ENCODE measurements at regions not wholly inside any gene's neighbourhood (a gene's known extent, or its start where the extent isn't known, plus 50 kb on each side); places are given as distances from the start of the nearest gene placed in this dataset.

DNA sequence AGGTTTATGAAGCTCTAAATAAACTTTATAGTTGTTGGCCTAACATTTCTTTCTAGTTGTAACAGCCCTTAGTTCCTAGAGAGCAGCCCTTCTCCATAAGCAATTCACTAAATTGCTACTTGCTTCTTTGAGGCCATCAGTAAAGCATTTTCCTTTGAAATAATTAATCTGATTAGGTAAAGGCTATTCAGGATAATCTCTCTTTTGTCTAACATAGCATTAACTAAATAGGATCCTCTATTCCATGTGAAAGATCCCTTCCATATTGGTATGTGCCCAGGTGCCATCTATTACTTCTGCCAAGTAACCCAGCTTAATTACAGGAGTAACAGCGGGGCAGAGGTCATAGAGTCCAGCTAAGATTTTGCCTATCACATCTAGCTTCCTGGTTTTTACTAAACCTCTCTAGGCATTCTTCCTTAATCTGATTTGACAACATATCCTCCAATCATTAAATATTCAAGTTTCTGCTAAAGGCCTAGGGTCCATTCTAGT lies 1408.0 kb downstream of the PCDH18 start:
- Histone ChIP-seq H3K4me1 (ENCODE audit: control insufficient read depth, extremely low read depth, insufficient read depth, low read length) (no peaks in the 10 kb centered on the region), H3K9ac (ENCODE audit: insufficient read depth, low read length) (no peak overlapping the region), H3K79me2 (ENCODE audit: control insufficient read depth, insufficient read depth, low read length) (no peaks in the 10 kb centered on the region), H3K4me3 (replicated peaks in 1 of 4; ENCODE audit: control extremely low read depth in 1 of 4, insufficient read depth in 1 of 4, low read depth in 3 of 4, low read length in 4 of 4) (no peak overlapping the region), H4K20me1 (ENCODE audit: control insufficient read depth, extremely low read depth, insufficient read depth, low read length) (no peaks in the 10 kb centered on the region), H2AFZ (ENCODE audit: low read length) (no peak overlapping the region), H3K36me3 (ENCODE audit: control insufficient read depth, insufficient read depth, low read length) (no peaks in the 10 kb centered on the region), H3K4me2 (ENCODE audit: extremely low read depth, insufficient read depth, low read length) (no peak overlapping the region), H3K27me3 (ENCODE audit: control insufficient read depth, insufficient read depth, low read length) (no peaks in the 10 kb centered on the region), H3K27ac (ENCODE audit: insufficient read depth, low read length) (no peak overlapping the region), H3K9me3 (ENCODE audit: control insufficient read depth, insufficient read depth, low read depth, low read length) (no peaks in the 10 kb centered on the region)
- no peak for TF ChIP-seq CTCF (conservative IDR thresholded peaks at IDR 0.05 in 1 of 2, IDR thresholded peaks at IDR 0.05 in 1 of 2; ENCODE audit: low read depth in 1 of 2, low read length in 2 of 2)
- no peak for TF ChIP-seq EZH2 (IDR thresholded peaks at IDR 0.05; ENCODE audit: low read length, missing control alignments)
- no peak for DNase-seq (ENCODE audit: low read depth in 2 of 2)

DNA sequence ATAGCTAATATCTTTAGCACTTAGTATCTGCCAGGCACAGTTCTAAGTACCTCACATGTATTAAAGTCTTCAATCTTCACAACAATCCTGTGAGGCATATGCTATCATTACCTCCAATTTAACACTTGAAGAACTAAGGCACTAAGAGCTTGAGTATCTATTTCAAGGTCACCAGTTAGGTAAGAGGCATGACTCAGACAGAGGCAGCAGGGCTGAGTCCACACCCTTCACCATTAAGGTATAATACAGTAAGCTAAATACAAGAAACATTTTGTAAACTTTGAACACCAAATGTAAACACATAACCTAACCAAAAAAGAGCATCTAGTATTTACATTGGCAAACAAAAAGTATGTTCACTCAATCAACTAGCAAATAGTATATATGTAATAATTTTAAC lies 1410.9 kb downstream of the PCDH18 start:
- no peak overlapping the region for H2AFZ ChIP-seq (ENCODE audit: low read length)
- H3K4me1 ChIP-seq (ENCODE audit: control insufficient read depth, extremely low read depth, insufficient read depth, low read length) = no peaks in the 10 kb centered on the region
- no peak overlapping the region for H3K4me2 ChIP-seq (ENCODE audit: extremely low read depth, insufficient read depth, low read length)
- no peaks in the 10 kb centered on the region for H3K9me3 ChIP-seq (ENCODE audit: control insufficient read depth, insufficient read depth, low read depth, low read length)
- no peaks in the 10 kb centered on the region for H3K27me3 ChIP-seq (ENCODE audit: control insufficient read depth, insufficient read depth, low read length)
- H3K79me2 ChIP-seq (ENCODE audit: control insufficient read depth, insufficient read depth, low read length) = no peaks in the 10 kb centered on the region
- H3K27ac ChIP-seq (ENCODE audit: insufficient read depth, low read length) = no peak overlapping the region
- no peaks in the 10 kb centered on the region for H4K20me1 ChIP-seq (ENCODE audit: control insufficient read depth, extremely low read depth, insufficient read depth, low read length)
- H3K4me3 ChIP-seq (replicated peaks in 1 of 4; ENCODE audit: control extremely low read depth in 1 of 4, insufficient read depth in 1 of 4, low read depth in 3 of 4, low read length in 4 of 4) = no peak overlapping the region
- TF ChIP-seq CTCF (conservative IDR thresholded peaks at IDR 0.05 in 1 of 2, IDR thresholded peaks at IDR 0.05 in 1 of 2; ENCODE audit: low read depth in 1 of 2, low read length in 2 of 2) (no peak), EZH2 (IDR thresholded peaks at IDR 0.05; ENCODE audit: low read length, missing control alignments) (no peak)
- no peak overlapping the region for H3K9ac ChIP-seq (ENCODE audit: insufficient read depth, low read length)
- no peaks in the 10 kb centered on the region for H3K36me3 ChIP-seq (ENCODE audit: control insufficient read depth, insufficient read depth, low read length)
- DNase-seq (ENCODE audit: low read depth in 2 of 2) = no peak

GRCh38 chr4:136113921-136114320 lies 1418.4 kb downstream of the PCDH18 start:
- H3K4me2 ChIP-seq (ENCODE audit: extremely low read depth, insufficient read depth, low read length) = no peak overlapping the region
- no peak overlapping the region for H2AFZ ChIP-seq (ENCODE audit: low read length)
- no peak overlapping the region for H3K4me3 ChIP-seq (replicated peaks in 1 of 4; ENCODE audit: control extremely low read depth in 1 of 4, insufficient read depth in 1 of 4, low read depth in 3 of 4, low read length in 4 of 4)
- no peak overlapping the region for H3K9ac ChIP-seq (ENCODE audit: insufficient read depth, low read length)
- DNase-seq (ENCODE audit: low read depth in 2 of 2) = no peak
- H3K36me3 ChIP-seq (ENCODE audit: control insufficient read depth, insufficient read depth, low read length) = no peaks in the 10 kb centered on the region
- no peaks in the 10 kb centered on the region for H3K9me3 ChIP-seq (ENCODE audit: control insufficient read depth, insufficient read depth, low read depth, low read length)
- TF ChIP-seq EZH2 (IDR thresholded peaks at IDR 0.05; ENCODE audit: low read length, missing control alignments) = no peak
- TF ChIP-seq CTCF (conservative IDR thresholded peaks at IDR 0.05 in 1 of 2, IDR thresholded peaks at IDR 0.05 in 1 of 2; ENCODE audit: low read depth in 1 of 2, low read length in 2 of 2) = no peak
- no peaks in the 10 kb centered on the region for H3K27me3 ChIP-seq (ENCODE audit: control insufficient read depth, insufficient read depth, low read length)
- no peaks in the 10 kb centered on the region for H4K20me1 ChIP-seq (ENCODE audit: control insufficient read depth, extremely low read depth, insufficient read depth, low read length)
- H3K79me2 ChIP-seq (ENCODE audit: control insufficient read depth, insufficient read depth, low read length) = no peaks in the 10 kb centered on the region
- no peaks in the 10 kb centered on the region for H3K4me1 ChIP-seq (ENCODE audit: control insufficient read depth, extremely low read depth, insufficient read depth, low read length)
- H3K27ac ChIP-seq (ENCODE audit: insufficient read depth, low read length) = no peak overlapping the region

Data from fibroblast of lung (primary cell).